ENCODE measurements at regions not wholly inside any gene's neighbourhood (a gene's known extent, or its start where the extent isn't known, plus 50 kb on each side); places are given as distances from the start of the nearest gene placed in this dataset.

GRCh38 chr2:234797566-234798250, 154.1 kb upstream of the SH3BP4 start:
- Mint-ChIP-seq H3K27me3 (ENCODE audit: unreplicated experiment) (no peaks in the 10 kb centered on the region), H3K9me3 (ENCODE audit: unreplicated experiment) (no peaks in the 10 kb centered on the region), H3K4me1 (ENCODE audit: unreplicated experiment) (no peaks in the 10 kb centered on the region), H3K36me3 (ENCODE audit: low read depth, unreplicated experiment) (no peaks in the 10 kb centered on the region), H3K27ac (ENCODE audit: unreplicated experiment) (no peak overlapping the region), H3K4me3 (ENCODE audit: unreplicated experiment) (no peak overlapping the region)
- no peak for DNase-seq (ENCODE audit: low spot score)
- TF ChIP-seq CTCF (IDR thresholded peaks at IDR 0.05; ENCODE audit: unreplicated experiment): no peak

- Mint-ChIP-seq H3K27me3 (ENCODE audit: unreplicated experiment) (no peaks in the 10 kb centered on the region), H3K4me3 (ENCODE audit: unreplicated experiment) (no peak overlapping the region), H3K4me1 (ENCODE audit: unreplicated experiment) (peaks cover 3% of the 10 kb centered on the region), H3K36me3 (ENCODE audit: low read depth, unreplicated experiment) (no peaks in the 10 kb centered on the region), H3K9me3 (ENCODE audit: unreplicated experiment) (no peaks in the 10 kb centered on the region), H3K27ac (ENCODE audit: unreplicated experiment) (no peak overlapping the region)
- TF ChIP-seq CTCF (IDR thresholded peaks at IDR 0.05; ENCODE audit: unreplicated experiment): no peak
- DNase-seq (ENCODE audit: low spot score): no peak
Measured at GRCh38 chr2:234796045-234796591, 155.7 kb upstream of the SH3BP4 start.

GRCh38 chr2:234795272-234795920, 156.4 kb upstream of the SH3BP4 start:
- no peak for TF ChIP-seq CTCF (IDR thresholded peaks at IDR 0.05; ENCODE audit: unreplicated experiment)
- no peaks in the 10 kb centered on the region for H3K36me3 Mint-ChIP-seq (ENCODE audit: low read depth, unreplicated experiment)
- no peak for DNase-seq (ENCODE audit: low spot score)
- H3K27me3 Mint-ChIP-seq (ENCODE audit: unreplicated experiment): no peaks in the 10 kb centered on the region
- no peak overlapping the region for H3K4me3 Mint-ChIP-seq (ENCODE audit: unreplicated experiment)
- H3K27ac Mint-ChIP-seq (ENCODE audit: unreplicated experiment): no peak overlapping the region
- no peaks in the 10 kb centered on the region for H3K9me3 Mint-ChIP-seq (ENCODE audit: unreplicated experiment)
- peaks cover 9% of the 10 kb centered on the region for H3K4me1 Mint-ChIP-seq (ENCODE audit: unreplicated experiment)

- Mint-ChIP-seq H3K4me1 (ENCODE audit: unreplicated experiment) (peaks cover 14% of the 10 kb centered on the region), H3K27ac (ENCODE audit: unreplicated experiment) (no peak overlapping the region), H3K9me3 (ENCODE audit: unreplicated experiment) (no peaks in the 10 kb centered on the region), H3K36me3 (ENCODE audit: low read depth, unreplicated experiment) (no peaks in the 10 kb centered on the region), H3K27me3 (ENCODE audit: unreplicated experiment) (no peaks in the 10 kb centered on the region), H3K4me3 (ENCODE audit: unreplicated experiment) (no peak overlapping the region)
- DNase-seq (ENCODE audit: low spot score): no peak
- TF ChIP-seq CTCF (IDR thresholded peaks at IDR 0.05; ENCODE audit: unreplicated experiment): no peak
Measured at GRCh38 chr2:234794866-234795265, 157.0 kb upstream of the SH3BP4 start.

- H3K4me1 Mint-ChIP-seq (ENCODE audit: unreplicated experiment): peaks cover 17% of the 10 kb centered on the region
- H3K27ac Mint-ChIP-seq (ENCODE audit: unreplicated experiment): no peak overlapping the region
- no peak for TF ChIP-seq CTCF (IDR thresholded peaks at IDR 0.05; ENCODE audit: unreplicated experiment)
Measured at GRCh38 chr2:234793212-234793785, 158.5 kb upstream of the SH3BP4 start.

More at GRCh38 chr2:234793212-234793785, 158.5 kb upstream of the SH3BP4 start:
- Mint-ChIP-seq H3K4me3 (ENCODE audit: unreplicated experiment) (no peak overlapping the region), H3K27me3 (ENCODE audit: unreplicated experiment) (peaks cover 1% of the 10 kb centered on the region), H3K9me3 (ENCODE audit: unreplicated experiment) (no peaks in the 10 kb centered on the region), H3K36me3 (ENCODE audit: low read depth, unreplicated experiment) (no peaks in the 10 kb centered on the region)
- no peak for DNase-seq (ENCODE audit: low spot score)
